ENCODE measurements at regions not wholly inside any gene's neighbourhood (a gene's known extent, or its start where the extent isn't known, plus 50 kb on each side); places are given as distances from the start of the nearest gene placed in this dataset.
"Not testable (repeated sequence)": the region's sequence is repeated elsewhere in the genome, so short reads cannot be mapped to it uniquely, and the experiment has no call there.

DNA sequence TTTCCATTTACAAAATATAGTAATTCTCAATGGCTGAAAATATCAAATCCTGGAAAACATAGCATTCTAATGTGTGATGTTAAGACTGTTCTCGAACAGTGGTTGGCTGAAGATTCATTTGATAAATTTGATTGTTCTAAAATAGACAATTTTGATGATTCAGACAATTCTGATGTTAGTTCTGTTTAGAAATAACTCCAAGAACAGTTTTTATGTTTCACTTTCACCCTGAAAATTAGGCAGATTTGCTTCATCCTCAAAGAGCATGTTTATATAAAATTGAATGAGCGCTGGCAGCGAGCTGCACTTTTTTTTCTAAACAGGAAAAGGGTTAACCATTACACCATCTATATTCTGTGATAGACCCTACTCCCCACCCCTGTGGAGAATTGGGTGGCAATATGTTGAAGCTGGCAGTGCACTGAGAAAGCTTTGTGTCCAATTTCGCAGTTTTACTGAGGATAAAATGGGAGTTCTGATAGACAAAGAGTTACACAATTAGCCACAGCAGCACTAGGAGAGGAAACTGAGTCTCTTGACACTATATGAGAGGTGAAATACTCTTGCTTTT lies 69.6 kb upstream of the TMED7 start:
- Histone ChIP-seq H3K79me2 (ENCODE audit: insufficient read depth, low read length) (no peaks in the 10 kb centered on the region), H3K4me2 (ENCODE audit: insufficient read depth, insufficient read length, low read length) (no peak overlapping the region), H2BK120ac (ENCODE audit: low read depth, low read length, poor library complexity, severe bottlenecking) (no peak overlapping the region), H3K27me3 (ENCODE audit: insufficient read depth, low read length) (no peaks in the 10 kb centered on the region), H3K18ac (ENCODE audit: insufficient read length, low read depth, low read length) (no peak overlapping the region), H4K91ac (ENCODE audit: insufficient read length, low read depth, low read length) (no peak overlapping the region), H4K5ac (ENCODE audit: insufficient read length, low read depth, low read length) (no peak overlapping the region), H2BK20ac (ENCODE audit: low read depth, low read length, poor library complexity, severe bottlenecking) (no peak overlapping the region), H2BK5ac (ENCODE audit: insufficient read length, low read length) (no peak overlapping the region), H2AFZ (ENCODE audit: low read length) (no peak overlapping the region), H2BK15ac (ENCODE audit: low read depth, low read length) (no peak overlapping the region), H2AK5ac (ENCODE audit: insufficient read length, low read length) (no peak overlapping the region), H3K27ac (ENCODE audit: insufficient read length, low read depth, low read length) (no peak overlapping the region), H3K9ac (ENCODE audit: extremely low read depth, insufficient read length, low read length) (no peak overlapping the region), H4K20me1 (ENCODE audit: control insufficient read depth, insufficient read depth, insufficient read length) (no peaks in the 10 kb centered on the region), H3K56ac (ENCODE audit: insufficient read length, low read depth, low read length) (no peak overlapping the region), H3K4me1 (ENCODE audit: insufficient read depth, low read length) (no peaks in the 10 kb centered on the region), H3T11ph (ENCODE audit: low read length) (no peak overlapping the region), H2BK12ac (ENCODE audit: insufficient read length, low read depth, low read length) (no peak overlapping the region), H3K79me1 (ENCODE audit: insufficient read depth, low read depth, low read length, poor library complexity, severe bottlenecking) (no peaks in the 10 kb centered on the region), H3K4ac (ENCODE audit: low read depth, low read length) (no peak overlapping the region), H3K23me2 (ENCODE audit: insufficient read length, low read depth, low read length, poor library complexity, severe bottlenecking) (no peaks in the 10 kb centered on the region), H3K14ac (ENCODE audit: insufficient read depth, low read length) (no peak overlapping the region), H4K8ac (replicated peaks; ENCODE audit: insufficient read length, low read depth, low read length) (no peak overlapping the region), H3K23ac (ENCODE audit: insufficient read length, low read depth, low read length) (no peak overlapping the region), H3K9me3 (ENCODE audit: control insufficient read depth, low read depth, low read length) (no peaks in the 10 kb centered on the region)
- WGBS (ENCODE audit: extremely low coverage, insufficient read length, low lambda C conversion rate), result no CpG with 5 or more reads among the region's 4 CpGs
- Mint-ChIP-seq H3K36me3 (ENCODE audit: insufficient read depth in 1 of 3, low read depth in 3 of 3) (peaks cover 0 to 1% (median 0%) of the 10 kb centered on the region in 3 experiments; a peak in 1 of 7 replicates), H3K27ac (no peak overlapping the region), H3K4me3 (no peak overlapping the region), H3K4me1 (peaks cover 7 to 8% of the 10 kb centered on the region in 2 experiments), H3K9me3 (peaks cover 0 to 2% of the 10 kb centered on the region in 2 experiments; a peak in 3 of 5 replicates), H3K27me3 (ENCODE audit: low read depth) (no peaks in the 10 kb centered on the region)
- TF ChIP-seq, protein P1, sequence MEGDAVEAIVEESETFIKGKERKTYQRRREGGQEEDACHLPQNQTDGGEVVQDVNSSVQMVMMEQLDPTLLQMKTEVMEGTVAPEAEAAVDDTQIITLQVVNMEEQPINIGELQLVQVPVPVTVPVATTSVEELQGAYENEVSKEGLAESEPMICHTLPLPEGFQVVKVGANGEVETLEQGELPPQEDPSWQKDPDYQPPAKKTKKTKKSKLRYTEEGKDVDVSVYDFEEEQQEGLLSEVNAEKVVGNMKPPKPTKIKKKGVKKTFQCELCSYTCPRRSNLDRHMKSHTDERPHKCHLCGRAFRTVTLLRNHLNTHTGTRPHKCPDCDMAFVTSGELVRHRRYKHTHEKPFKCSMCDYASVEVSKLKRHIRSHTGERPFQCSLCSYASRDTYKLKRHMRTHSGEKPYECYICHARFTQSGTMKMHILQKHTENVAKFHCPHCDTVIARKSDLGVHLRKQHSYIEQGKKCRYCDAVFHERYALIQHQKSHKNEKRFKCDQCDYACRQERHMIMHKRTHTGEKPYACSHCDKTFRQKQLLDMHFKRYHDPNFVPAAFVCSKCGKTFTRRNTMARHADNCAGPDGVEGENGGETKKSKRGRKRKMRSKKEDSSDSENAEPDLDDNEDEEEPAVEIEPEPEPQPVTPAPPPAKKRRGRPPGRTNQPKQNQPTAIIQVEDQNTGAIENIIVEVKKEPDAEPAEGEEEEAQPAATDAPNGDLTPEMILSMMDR (conservative IDR thresholded peaks at IDR 0.05), result no peak
- no peak for DNase-seq

DNA sequence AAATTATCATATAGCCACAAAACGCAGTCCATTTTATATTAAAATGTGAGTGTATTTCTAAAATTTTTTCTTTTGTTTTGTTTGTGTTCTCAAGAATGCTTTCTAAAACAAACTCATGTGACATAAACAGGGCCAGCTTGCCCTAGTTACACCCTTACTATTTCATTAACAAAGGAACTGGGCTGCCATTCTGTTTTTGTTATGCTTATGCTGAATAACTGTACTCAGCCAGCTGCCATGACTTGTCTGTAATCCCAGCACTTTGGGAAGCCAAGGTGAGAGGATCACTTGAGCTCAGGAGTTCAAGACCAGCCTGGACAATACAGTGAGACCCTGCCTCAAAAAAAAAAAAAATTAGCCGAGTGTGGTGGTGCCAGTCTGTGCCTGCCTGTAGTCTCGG lies 66.0 kb upstream of the TMED7 start:
- no CpG with 5 or more reads among the region's 3 CpGs for WGBS (ENCODE audit: extremely low coverage, insufficient read length, low lambda C conversion rate)
- not testable (repeated sequence) for H3K9me3 ChIP-seq (ENCODE audit: control insufficient read depth, low read depth, low read length); H3K79me1 ChIP-seq (ENCODE audit: insufficient read depth, low read depth, low read length, poor library complexity, severe bottlenecking); H3K4me1 Mint-ChIP-seq; H3K36me3 Mint-ChIP-seq (ENCODE audit: insufficient read depth in 1 of 3, low read depth in 3 of 3); H4K20me1 ChIP-seq (ENCODE audit: control insufficient read depth, insufficient read depth, insufficient read length); H3K27ac Mint-ChIP-seq; H2BK20ac ChIP-seq (ENCODE audit: low read depth, low read length, poor library complexity, severe bottlenecking); H3K14ac ChIP-seq (ENCODE audit: insufficient read depth, low read length); H3K27me3 ChIP-seq (ENCODE audit: insufficient read depth, low read length); H3K4ac ChIP-seq (ENCODE audit: low read depth, low read length); H4K8ac ChIP-seq (replicated peaks; ENCODE audit: insufficient read length, low read depth, low read length); H3K4me2 ChIP-seq (ENCODE audit: insufficient read depth, insufficient read length, low read length); H4K5ac ChIP-seq (ENCODE audit: insufficient read length, low read depth, low read length); H3K4me3 Mint-ChIP-seq; H3K56ac ChIP-seq (ENCODE audit: insufficient read length, low read depth, low read length); H3K4me1 ChIP-seq (ENCODE audit: insufficient read depth, low read length); H2AFZ ChIP-seq (ENCODE audit: low read length); H3K79me2 ChIP-seq (ENCODE audit: insufficient read depth, low read length); H3K18ac ChIP-seq (ENCODE audit: insufficient read length, low read depth, low read length); H3T11ph ChIP-seq (ENCODE audit: low read length); H3K23ac ChIP-seq (ENCODE audit: insufficient read length, low read depth, low read length); H3K9ac ChIP-seq (ENCODE audit: extremely low read depth, insufficient read length, low read length); H2BK120ac ChIP-seq (ENCODE audit: low read depth, low read length, poor library complexity, severe bottlenecking); H3K27me3 Mint-ChIP-seq (ENCODE audit: low read depth); DNase-seq; H2AK5ac ChIP-seq (ENCODE audit: insufficient read length, low read length); H2BK12ac ChIP-seq (ENCODE audit: insufficient read length, low read depth, low read length); H2BK15ac ChIP-seq (ENCODE audit: low read depth, low read length); H2BK5ac ChIP-seq (ENCODE audit: insufficient read length, low read length); H3K23me2 ChIP-seq (ENCODE audit: insufficient read length, low read depth, low read length, poor library complexity, severe bottlenecking); H3K27ac ChIP-seq (ENCODE audit: insufficient read length, low read depth, low read length); H4K91ac ChIP-seq (ENCODE audit: insufficient read length, low read depth, low read length)
- H3K9me3 Mint-ChIP-seq, result peaks cover 2 to 13% of the 10 kb centered on the region in 2 experiments; a peak in 4 of 5 replicates

Data from H9 (cell line).